ENCODE measurements at regions not wholly inside any gene's neighbourhood (a gene's known extent, or its start where the extent isn't known, plus 50 kb on each side); places are given as distances from the start of the nearest gene placed in this dataset.
"Not testable (repeated sequence)": the region's sequence is repeated elsewhere in the genome, so short reads cannot be mapped to it uniquely, and the experiment has no call there.

DNA sequence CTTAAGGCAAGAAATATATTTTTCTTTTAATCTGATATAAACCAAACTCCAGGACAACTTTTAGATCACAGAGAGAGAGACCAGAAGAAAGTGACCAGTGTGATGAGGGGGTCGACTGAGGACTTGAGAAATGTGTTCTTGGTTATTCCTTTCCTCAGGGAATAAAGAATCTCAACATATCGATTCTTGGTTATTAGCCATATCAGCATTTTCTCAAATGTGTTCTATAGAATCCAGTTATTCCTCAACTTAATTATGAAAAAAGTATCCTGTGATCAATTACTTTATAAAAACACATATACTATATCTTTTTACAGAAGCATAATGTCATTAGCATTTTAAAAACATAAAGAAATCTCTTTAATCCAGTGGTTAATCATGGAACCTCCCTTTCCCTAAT, 222.1 kb upstream of the FAM3C start:
- DNase-seq, result no peak

DNA sequence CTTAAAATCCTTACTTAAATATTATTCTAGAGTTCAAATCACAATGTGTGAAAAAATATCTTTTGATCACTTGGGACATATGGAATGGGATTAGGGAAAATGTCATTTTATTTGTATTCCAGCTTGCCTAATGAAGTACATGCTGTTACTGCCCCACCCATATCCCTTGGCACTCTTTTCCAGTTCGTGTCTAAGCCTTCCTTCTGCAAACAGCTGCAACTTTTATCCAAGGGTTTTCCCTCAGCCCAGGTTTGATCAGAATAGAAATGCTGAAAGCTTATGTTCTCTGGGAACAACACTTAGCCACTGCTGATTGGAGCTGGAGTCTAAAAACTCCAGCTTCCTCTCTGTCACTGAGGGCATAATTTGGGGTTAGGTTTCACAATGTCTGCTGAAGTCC, 214.1 kb upstream of the FAM3C start:
- DNase-seq, result no peak

DNA sequence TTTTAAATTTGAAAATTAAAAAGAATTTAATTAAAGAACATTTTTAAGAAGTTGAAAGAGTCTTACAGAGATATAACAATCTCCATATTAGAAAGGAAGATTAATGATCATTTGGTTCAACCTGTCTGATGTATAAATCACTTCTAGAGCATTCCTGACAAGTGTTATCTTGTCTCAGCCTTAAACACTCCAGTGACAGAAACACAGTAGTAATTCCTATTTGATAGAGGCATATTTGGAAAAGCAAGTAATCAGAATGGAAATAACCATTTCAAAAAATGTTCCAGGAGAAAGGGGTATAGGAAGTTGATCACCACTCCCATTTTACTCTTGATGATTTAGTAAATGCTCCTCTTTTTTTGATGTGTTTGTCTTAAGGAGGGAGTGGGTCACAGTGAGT, 213.1 kb upstream of the FAM3C start:
- no peak for DNase-seq

DNA sequence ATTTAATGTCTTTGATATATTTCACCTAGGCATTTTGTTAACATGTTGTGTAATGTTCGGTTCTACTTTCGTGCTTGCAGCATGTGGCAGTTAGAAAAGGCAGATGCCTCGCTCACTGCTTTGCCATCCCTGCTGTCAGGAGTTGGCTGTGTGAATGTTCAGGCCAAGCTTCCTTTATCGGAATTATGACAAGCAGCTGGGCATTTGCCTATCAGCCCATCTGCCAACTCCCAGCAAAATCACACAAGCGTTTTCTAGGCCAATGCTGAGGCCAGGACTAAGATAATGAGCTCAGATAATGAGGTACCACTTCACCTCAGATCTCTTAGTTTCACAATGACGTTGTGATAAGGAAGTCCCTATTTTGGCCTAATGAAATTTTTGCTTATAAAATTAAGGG, 212.7 kb upstream of the FAM3C start:
- DNase-seq, result no peak

DNA sequence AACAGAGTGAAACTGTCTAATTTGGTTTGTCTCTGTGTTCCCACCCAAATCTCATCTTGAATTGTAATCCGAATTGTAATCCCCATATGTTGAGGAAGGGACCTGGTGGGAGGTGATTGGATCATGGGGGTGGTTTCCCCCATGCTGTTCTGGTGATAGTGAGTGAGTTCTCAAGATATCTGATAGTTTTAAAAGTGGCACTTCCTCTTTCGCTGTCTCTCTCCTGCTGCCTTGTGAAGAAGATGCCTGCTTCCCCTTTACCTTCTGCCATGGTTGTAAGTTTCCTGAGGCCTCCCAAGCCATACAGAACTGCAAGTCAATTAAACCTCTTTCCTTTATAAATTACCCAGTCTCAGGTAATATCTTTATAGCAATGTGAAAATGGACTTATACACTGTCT, 212.1 kb upstream of the FAM3C start:
- not testable (repeated sequence) for DNase-seq

DNA sequence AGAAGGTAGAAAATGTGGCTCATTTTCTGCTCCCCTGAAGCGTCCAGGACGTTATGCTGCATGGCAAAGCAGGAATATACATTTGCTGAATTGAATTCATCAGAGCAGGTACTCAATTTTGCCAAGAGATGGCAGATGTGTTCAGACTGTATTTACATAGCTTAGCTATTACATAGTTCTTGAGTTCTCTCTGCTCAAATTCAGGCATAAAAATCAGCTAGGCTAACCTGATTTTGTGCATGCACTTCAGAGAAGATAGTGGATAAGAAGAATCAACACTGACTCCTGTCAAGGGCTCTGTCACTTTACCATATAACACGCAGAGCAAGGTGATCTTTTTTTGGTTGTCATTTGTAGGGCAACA, 209.2 kb upstream of the FAM3C start:
- DNase-seq, result no peak

DNA sequence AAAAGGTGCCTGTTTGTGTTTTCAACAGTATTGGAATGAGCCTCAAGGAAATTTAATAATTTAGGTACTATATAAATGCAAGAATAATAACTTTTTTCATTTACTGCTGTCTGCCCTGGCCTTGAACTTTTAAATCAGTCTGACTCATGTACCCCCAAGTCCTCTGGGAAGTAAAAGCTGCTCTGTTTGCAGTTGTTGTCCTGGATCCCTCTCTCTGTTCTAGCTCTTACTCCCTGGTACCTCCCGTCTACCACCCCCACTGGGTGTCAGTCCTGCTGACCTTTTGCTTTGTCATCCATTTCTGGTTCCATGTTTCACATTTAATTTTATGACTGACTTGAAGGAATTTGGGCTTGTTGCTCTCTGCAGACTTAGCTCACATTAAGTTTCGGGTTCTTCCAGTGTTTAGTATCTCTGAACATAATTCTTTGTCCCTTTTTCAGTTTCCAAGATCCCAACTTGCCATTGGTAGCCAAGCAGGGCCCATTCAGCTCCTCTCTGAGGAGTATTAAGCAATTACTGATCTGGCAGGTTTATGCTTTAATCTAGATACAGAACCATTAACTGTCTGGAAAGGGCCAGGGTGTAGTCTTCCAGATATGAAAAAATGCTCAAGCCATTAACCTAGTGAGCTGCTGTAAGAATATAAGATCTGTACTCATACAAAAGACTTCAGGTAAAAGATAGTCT, 208.7 kb upstream of the FAM3C start:
- no peak for DNase-seq

DNA sequence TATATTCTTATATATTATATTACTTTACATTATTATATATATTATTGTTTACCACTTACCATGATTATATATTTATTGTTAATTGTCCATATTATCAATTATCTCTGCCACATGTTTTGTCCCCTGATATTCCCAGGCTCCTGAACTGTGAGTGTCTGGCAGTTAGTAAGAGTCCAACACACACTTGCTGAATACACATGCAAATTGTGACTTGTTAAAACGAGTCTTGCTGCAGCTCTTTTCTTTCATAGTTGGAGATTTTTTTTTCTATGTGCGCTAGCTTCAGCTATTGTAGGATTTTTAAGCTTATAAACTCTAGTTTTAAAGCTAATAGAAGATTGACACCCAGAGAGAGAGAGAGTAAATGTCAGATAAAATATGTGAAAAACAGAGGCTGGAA, 207.8 kb upstream of the FAM3C start:
- no peak for DNase-seq

DNA sequence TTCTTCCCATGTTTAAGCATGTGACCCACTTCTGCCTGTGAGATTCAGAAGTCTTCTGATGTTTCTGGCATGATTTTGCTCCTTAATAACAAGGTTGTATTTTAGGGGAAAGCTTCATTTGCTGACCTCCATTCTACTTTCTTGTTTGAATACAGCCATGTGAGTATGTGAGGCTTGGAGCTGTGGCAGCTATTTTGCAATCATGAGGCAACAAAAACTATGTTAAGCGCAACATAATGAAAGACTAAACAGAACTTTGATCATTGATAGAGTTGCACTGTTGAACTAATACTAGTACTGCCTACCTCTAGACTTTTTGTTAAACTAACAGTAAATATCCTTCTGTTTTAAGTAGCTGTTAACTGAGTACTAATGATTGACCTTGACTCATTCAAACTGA, 203.8 kb upstream of the FAM3C start:
- DNase-seq, result no peak

DNA sequence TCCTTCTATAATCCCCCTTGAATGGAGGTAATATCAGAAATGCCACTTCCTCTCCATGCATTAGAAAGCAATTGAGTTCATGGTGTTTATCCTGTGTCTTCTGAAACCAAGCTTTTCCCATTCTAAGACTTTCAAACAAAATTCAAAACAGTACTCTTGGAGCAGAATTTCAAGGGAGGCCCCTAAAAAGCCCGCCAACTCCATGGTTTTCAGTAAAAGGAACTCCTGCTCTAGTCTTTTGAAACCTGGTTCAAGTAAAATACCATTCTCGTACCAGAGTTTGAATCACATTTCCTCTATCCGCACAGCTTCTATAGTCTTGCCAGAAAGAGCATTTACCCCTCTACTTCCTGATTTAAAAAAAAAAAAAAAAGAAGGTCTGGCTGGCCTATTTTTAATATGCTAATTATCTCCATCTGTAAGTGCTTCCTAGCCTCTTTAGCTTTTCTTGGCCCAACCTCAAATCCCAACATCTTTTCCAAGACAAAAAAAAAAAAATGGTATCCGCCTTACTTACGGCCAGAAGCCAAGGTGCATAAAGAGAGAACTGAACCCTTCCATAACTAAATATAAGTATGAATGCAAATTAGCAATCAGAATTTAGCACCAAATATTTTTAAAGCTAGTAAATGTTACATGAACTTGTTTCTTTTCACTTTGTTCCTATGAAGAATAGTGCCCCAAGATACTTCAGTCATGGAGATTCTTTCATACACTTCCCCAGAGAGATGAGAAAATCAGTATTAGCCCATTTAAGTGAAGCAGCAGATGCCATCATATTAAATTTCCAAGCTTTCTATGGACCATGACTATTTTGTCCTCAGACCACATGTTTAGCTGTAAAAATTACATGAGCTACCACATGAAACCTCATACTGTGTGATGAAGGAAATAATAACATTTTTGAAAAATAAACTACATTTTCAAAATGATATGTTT, 199.9 kb upstream of the FAM3C start:
- no peak for DNase-seq

DNA sequence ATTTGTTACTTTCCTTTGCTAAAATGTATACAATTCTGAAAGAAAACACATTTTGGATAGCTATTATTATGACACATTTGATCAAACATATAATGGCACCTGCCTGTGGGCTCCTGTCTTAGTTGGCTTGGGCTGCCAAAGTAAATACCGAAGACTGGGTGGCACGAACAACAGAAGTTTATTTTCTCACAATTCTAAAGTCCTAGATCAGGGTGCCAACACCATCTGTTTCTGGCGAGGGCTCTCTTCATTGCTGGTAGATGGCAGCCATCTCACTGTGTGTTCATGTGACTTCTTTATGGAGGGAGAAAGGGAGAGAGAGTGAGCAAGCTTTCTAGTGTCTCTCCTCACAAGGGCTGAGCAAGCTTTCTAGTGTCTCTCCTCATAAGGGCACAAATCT, 195.8 kb upstream of the FAM3C start:
- DNase-seq, result no peak

DNA sequence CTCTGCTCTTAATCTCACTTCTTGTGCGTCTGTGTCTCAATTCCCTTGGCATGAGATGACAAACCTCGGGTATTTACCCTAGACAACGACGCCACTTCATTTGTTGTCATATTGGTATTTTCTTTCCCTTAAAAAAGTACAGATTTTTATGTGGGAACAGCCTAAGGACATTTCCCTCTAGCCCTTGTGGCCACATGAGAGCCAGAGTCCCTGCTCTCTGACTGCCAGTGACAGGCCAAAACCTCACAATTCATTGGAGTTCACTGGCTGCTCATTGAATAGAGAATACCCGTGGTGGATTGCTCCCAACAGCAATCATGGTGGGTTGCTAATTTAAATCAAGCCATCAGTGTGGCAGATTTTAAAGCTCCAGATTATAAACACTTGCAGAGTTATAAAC, 191.3 kb upstream of the FAM3C start:
- no peak for DNase-seq

DNA sequence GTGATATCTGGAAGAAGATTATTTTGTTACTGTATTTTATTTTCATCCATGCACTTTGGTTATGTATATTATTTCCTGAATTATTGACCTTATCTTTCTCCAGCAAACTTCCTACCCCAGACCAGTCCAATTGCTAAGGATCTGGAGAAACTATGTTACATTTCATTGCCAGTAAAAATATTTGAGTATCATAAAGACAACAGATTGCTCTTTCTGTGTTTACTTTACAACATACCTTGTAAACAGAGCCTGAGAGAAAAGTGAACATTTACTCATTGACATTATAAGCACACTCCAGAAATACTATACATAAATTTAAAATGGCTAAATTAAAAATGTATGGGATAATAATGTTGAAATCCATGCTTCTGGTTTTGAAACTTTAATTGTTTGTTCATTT, 186.2 kb upstream of the FAM3C start:
- DNase-seq, result no peak

DNA sequence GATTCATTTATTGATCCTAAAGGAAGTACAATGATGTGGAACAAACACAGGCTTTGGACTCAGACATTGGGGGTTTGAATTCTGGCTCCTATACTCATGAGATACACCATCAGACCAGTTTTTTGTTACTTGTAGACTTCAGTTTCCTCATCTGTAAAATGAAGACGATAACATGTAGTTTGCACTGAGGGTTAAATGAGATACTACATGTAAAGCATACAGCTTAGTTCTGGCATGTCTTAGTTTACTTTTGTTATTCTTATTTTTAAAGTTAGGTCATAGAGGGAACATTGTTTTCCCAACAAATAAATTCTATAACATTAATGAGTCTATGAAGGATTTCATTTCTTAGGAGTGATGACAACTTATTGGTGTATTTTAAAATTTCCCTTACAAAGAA, 183.5 kb upstream of the FAM3C start:
- no peak for DNase-seq

DNA sequence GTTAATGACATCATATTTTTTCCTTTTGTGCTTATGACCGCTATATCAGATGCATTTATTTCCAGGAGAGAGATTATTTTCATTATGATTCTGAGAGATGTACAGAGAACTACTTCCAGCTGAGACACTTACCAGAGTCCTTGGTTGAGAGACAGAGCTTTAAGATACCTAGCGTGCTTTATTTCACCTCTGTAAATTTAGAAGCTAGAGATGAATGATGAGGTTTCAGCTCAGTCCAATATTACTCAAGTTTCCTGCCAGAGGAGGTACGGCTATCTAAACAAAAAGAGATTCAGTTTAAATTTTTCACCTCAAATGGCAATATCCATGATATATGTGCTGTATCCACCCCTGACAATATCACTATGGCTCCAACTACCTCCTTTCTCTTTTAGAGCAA, 182.6 kb upstream of the FAM3C start:
- DNase-seq, result no peak

DNA sequence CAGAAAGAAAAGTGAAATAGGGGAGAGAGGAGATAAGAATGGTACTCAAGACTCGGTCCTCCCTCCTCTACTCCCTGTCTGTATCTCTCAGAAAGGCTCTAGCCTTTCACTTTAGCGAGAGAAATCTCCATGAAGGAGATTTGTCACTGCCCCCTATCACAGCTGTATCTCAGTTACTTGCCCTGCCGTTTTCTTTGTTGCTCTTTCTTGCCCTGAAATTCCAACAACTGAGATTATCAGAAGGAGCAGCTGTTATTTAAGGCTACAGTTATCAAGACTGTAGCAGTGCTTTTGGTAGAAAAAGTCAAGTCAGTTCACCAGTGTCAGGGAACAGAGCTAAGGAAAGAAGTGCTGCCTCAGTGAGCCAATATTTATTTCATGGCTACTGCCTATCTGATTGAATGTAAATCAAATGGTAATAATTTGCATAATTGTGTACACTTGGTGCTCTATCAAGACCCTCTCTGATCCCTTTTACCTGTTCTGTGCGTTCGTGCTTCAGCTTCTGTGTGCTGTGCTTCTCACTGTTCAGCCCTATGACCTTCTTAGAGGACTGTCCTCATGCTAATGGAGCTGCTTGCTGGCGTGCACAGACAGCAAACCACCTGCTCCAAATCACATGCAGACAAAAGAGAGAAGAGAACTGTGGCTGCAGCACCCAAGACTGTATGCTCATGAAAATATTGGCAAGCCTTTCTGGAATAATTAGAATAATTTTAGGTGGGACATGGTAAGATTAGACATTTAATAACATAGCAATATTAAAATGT, 180.2 kb upstream of the FAM3C start:
- no peak for DNase-seq

DNA sequence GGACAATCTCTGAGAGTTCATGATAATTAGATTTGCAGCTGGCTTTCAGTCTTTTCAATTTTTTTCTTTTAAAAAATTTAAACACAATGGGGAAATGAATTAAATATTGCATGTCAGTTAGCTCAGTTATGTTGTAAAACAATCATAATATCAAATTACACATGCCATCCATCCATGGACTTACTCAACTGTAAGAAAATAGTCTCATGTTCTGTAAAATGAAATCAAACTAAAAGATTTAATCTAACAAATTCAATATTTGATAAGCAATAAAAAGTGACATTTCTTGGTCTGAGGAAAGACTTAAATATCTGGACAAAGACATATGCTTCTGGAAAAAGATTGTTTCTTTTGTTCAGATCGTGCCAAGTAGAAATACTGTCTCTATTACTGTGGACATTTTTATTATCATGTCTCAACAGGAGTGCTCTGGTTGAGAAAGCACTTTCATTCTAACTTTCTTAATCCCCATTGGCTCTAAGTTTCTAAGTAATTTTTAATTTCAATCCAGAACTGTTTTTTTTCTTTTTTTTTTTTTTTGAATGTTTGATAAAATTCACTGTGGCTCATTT, 179.2 kb upstream of the FAM3C start:
- no peak for DNase-seq

DNA sequence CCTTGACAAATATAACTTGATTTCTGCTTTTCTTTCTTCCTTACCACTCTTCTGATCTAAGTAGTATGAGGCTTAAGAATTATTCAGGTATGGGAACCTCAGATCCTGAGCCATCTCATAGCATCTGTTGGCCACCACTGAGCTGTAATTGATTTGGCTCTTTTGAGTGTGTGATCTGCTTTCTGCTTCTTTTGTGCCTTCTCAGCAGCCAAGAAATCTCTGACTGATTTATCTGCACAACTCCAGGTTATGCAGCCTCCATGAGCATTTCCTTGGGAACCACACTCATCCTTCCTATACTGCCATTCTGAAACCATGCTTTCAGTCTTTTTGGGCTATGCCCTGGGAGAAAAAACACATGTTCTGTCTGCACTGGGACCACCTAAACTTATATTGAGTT, 178.0 kb upstream of the FAM3C start:
- no peak for DNase-seq

DNA sequence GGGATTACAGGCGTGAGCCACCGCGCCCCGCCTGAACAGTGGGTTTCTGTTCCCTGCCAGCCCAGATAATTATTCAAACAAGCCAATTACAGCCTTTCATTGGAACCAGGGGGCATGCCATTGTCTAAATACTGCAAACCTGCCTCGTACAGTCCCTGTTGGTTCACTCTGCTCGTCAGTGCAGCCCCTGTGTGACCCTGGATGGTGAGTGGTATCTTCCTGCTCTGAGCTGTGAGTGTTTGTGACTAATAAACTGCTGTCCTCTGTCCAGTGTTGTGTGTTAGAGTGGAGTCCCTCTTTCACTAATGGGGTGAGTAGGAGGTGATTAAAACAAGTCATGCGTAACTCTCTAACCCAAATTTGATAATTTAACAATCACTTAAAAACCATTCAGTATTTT, 176.5 kb upstream of the FAM3C start:
- no peak for DNase-seq

DNA sequence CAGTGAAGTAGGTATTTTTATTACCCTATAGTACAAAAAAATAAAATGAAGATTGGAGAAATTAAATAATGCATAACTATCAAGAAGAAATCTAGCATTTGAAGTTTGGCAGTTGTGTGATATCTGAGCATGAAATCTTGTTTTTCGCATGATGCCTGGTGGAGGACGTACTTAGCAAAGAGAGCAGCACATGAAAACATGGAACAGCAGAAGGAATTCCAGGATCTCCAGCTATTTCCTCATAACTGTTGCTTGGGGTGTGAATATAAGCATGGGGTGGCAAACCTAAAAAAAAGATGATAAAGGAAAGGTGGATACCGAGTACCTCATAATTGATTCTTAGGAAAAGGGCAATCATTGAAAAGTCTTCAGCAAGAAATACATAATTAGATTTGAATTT, 174.3 kb upstream of the FAM3C start:
- no peak for DNase-seq

DNA sequence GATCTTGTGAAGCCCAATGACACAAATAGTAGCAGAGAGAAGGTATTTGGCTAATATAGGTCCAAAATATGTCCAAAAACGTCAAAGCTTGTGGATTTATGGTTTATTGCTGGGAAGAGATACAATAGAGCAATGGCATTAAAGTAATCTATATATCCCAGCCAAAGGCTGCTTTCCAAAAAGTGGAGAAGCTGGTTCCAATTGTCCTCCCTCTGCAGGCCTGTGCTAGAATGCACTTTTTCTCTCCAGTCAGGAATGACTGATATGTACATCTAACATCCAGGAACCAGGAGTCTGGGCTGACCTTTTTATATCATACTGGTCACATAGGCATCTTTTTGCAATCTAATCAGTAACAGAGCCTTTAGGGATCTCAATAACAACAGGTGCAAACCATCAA, 167.1 kb upstream of the FAM3C start:
- no peak for DNase-seq

DNA sequence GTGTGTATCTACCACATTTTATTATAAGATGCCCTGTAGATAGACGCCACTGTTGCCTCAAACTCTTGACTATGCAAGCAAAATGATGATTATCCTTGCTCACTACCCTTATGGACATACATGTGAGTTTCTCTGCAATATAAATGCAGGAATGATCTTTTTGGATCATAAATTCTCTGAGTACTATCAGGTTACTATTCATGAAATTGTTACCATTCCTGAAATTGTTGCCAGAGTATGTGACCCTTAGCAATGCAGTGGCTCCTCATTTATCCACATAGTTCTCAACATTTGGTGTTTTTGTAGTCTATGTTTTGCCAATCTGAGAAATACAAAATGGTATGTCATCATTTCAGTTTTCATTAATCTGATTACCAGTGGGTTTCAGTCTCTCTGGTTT, 166.2 kb upstream of the FAM3C start:
- no peak for DNase-seq

DNA sequence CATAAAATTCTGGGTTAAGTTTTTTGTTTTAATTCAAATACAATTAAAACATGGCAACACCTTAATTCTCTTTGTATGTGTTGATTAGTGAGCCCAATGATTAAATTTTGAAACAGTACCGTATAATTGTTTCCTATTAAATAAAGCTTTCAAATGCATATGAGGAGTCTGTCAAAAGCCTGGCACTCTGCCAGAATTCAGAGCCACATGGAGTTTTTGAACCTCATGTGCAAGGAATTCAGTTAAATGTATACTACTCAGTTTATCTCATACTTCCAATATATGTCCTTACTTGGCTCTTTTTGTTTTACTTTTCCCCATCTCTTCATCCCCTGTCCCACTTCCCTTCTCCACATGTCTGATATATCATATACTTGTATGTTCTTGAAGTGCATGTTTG, 165.6 kb upstream of the FAM3C start:
- DNase-seq, result no peak
